Right cardiac atrium (tissue), 5 donors: ENCODE measurements at regions not wholly inside any gene's neighbourhood (a gene's known extent, or its start where the extent isn't known, plus 50 kb on each side); places are given as distances from the start of the nearest gene placed in this dataset.
A peak's percentile ranks its signal among the peaks of the same experiment; 100 is the strongest.

Source experiments
- ATAC-seq, 2 donors: fragments of 200-7000 bp; cut with Tn5 transposase; one replicate each; pipeline versions ENCODE4 v1.8.0 to v1.9.1; 2020; ENCODE audit warnings: moderate library complexity in 2 of 2, mild to moderate bottlenecking in 1 of 2
- DNase-seq, 3 donors: peaks; one replicate each; pipeline ENCODE4 v3.0.0-alpha.2; 2020
- H3K27ac ChIP-seq: one replicate; pipeline ENCODE4 v1.5.1; 2013; ENCODE audit warnings: mild to moderate bottlenecking, low read length, control low read depth, moderate library complexity
- H3K27me3 ChIP-seq: one replicate; pipeline ENCODE4 v1.6.1; 2013; ENCODE audit not compliant: control insufficient read depth, insufficient read depth
- H3K4me1 ChIP-seq: one replicate; pipeline ENCODE4 v1.6.1; 2013; ENCODE audit warnings: low read length; ENCODE audit not compliant: control insufficient read depth, insufficient read depth
- H3K4me3 ChIP-seq: one replicate; pipeline ENCODE4 v1.5.1; 2013; ENCODE audit warnings: low read length, control low read depth
- H3K9me3 ChIP-seq: one replicate; pipeline ENCODE4 v1.6.1; 2013; ENCODE audit warnings: low read length; ENCODE audit not compliant: control insufficient read depth
- WGBS: extraction: QIAGEN DNeasy Blood & Tissue Kit; methylation state at CpG from one replicate; pipeline ENCODE4 v1.1.7; 2013; 5-methylcytosine and 5-hydroxymethylcytosine counted together
- intact Hi-C, 4 donors: fragments of 100-400 bp; cut with DNase I; formaldehyde crosslinking; loops; one replicate each; pipeline versions ENCODE4 v1.11.0 to v1.14.0; 2022 to 2023
- donor health status: healthy with polysubstance abuse.
- donor health status: DM: no; HTN: yes; CAD: no.
- donor health status: DM: no; HTN: no; CAD: no.
- donor health status: DM: no; HTN: yes; CAD: no; lungs with severe emphysema.
- donor health status: DM: yes; HTN: yes; CAD: no.

GRCh38 chr3:107992976-107993684 is 97.7 kb downstream of the CD47 start:
- peaks cover 3% of the 10 kb centered on the region for H3K4me1 ChIP-seq
- intact Hi-C loops: no loop called here
- WGBS: 80% methylated on average over 9 of the region's 9 CpGs
- no peak overlapping the region for H3K4me3 ChIP-seq
- H3K9me3 ChIP-seq: no peaks in the 10 kb centered on the region
- no peaks in the 10 kb centered on the region for H3K27me3 ChIP-seq
- DNase-seq: peak in 1 of 3 donors; percentile 36
- H3K27ac ChIP-seq: no peak overlapping the region
- peak in 1 of 2 donors; percentile 51 for ATAC-seq

GRCh38 chr3:107990926-107991325 is 99.9 kb downstream of the CD47 start:
- WGBS: 85% methylated on average over 5 of the region's 5 CpGs
- Histone ChIP-seq H3K9me3 (no peaks in the 10 kb centered on the region), H3K27me3 (no peaks in the 10 kb centered on the region), H3K27ac (no peak overlapping the region), H3K4me3 (no peak overlapping the region), H3K4me1 (peaks cover 7% of the 10 kb centered on the region)
- no peak for ATAC-seq
- intact Hi-C loops: no loop called here
- DNase-seq: no peak

GRCh38 chr3:107990433-107990832 is 100.4 kb downstream of the CD47 start:
- Histone ChIP-seq H3K9me3 (no peaks in the 10 kb centered on the region), H3K27ac (no peak overlapping the region), H3K4me1 (peaks cover 7% of the 10 kb centered on the region), H3K4me3 (no peak overlapping the region), H3K27me3 (no peaks in the 10 kb centered on the region)
- ATAC-seq (no peak), DNase-seq (no peak)
- intact Hi-C loops: no loop called here
- WGBS: 96% methylated on average over 6 of the region's 6 CpGs

GRCh38 chr3:107989661-107990060 is 101.2 kb downstream of the CD47 start:
- Histone ChIP-seq H3K4me1 (peaks cover 7% of the 10 kb centered on the region), H3K27ac (no peak overlapping the region), H3K4me3 (no peak overlapping the region), H3K27me3 (no peaks in the 10 kb centered on the region), H3K9me3 (no peaks in the 10 kb centered on the region)
- intact Hi-C loops: no loop called here
- no peak for DNase-seq
- 55% methylated on average over 4 of the region's 4 CpGs for WGBS
- no peak for ATAC-seq

GRCh38 chr3:107988460-107989175 is 102.2 kb downstream of the CD47 start:
- Histone ChIP-seq H3K4me1 (peaks cover 7% of the 10 kb centered on the region), H3K27ac (peak overlapping the region; percentile 28)
- intact Hi-C loops: no loop called here

GRCh38 chr3:107987036-107987939 is 103.5 kb downstream of the CD47 start:
- ATAC-seq (peak; percentile 81 to 91), DNase-seq (peak; percentile 80 to 92 (median 85))
- 13% methylated on average over 8 of the region's 8 CpGs for WGBS
- Histone ChIP-seq H3K4me1 (peaks cover 7% of the 10 kb centered on the region), H3K27ac (no peak overlapping the region), H3K27me3 (no peaks in the 10 kb centered on the region), H3K4me3 (no peak overlapping the region), H3K9me3 (no peaks in the 10 kb centered on the region)
- intact Hi-C loops: no loop called here

More at GRCh38 chr3:107988460-107989175, 102.2 kb downstream of the CD47 start:
- Histone ChIP-seq H3K9me3 (no peaks in the 10 kb centered on the region), H3K27me3 (no peaks in the 10 kb centered on the region), H3K4me3 (no peak overlapping the region)
- ATAC-seq (peak; percentile 60 to 75), DNase-seq (peak; percentile 76 to 90 (median 78))
- WGBS: 55% methylated on average over 6 of the region's 6 CpGs

- DNase-seq (no peak), ATAC-seq (peak; percentile 10 to 34)
- 57% methylated on average over 4 of the region's 4 CpGs for WGBS
- no peak overlapping the region for H3K4me3 ChIP-seq
- H3K4me1 ChIP-seq: peaks cover 11% of the 10 kb centered on the region
- H3K9me3 ChIP-seq: no peaks in the 10 kb centered on the region
- no peak overlapping the region for H3K27ac ChIP-seq
- intact Hi-C loops: no loop called here
- no peaks in the 10 kb centered on the region for H3K27me3 ChIP-seq
These were observed 104.3 kb downstream of the CD47 start for GRCh38 chr3:107986505-107986904.

- Histone ChIP-seq H3K4me3 (no peak overlapping the region), H3K27me3 (no peaks in the 10 kb centered on the region), H3K27ac (no peak overlapping the region), H3K4me1 (peaks cover 11% of the 10 kb centered on the region), H3K9me3 (no peaks in the 10 kb centered on the region)
- intact Hi-C loops: no loop called here
- whole genome bisulfite sequencing: 53% methylated on average over 4 of the region's 4 CpGs
- ATAC-seq: no peak
- no peak for DNase-seq
These were observed 105.3 kb downstream of the CD47 start for GRCh38 chr3:107985496-107985895.

GRCh38 chr3:107983247-107983646 is 107.6 kb downstream of the CD47 start:
- Histone ChIP-seq H3K4me1 (peaks cover 9% of the 10 kb centered on the region), H3K4me3 (no peak overlapping the region), H3K27me3 (no peaks in the 10 kb centered on the region), H3K9me3 (no peaks in the 10 kb centered on the region), H3K27ac (no peak overlapping the region)
- 96% methylated on average over 3 of the region's 3 CpGs for WGBS
- intact Hi-C loops: no loop called here
- ATAC-seq: no peak
- no peak for DNase-seq

GRCh38 chr3:107982165-107982564 is 108.7 kb downstream of the CD47 start:
- H3K4me3 ChIP-seq: no peak overlapping the region
- H3K27me3 ChIP-seq: no peaks in the 10 kb centered on the region
- H3K4me1 ChIP-seq: peaks cover 5% of the 10 kb centered on the region
- WGBS: 19% methylated on average over 1 of the region's 1 CpG
- intact Hi-C loops: no loop called here
- no peaks in the 10 kb centered on the region for H3K9me3 ChIP-seq
- no peak for DNase-seq
- no peak overlapping the region for H3K27ac ChIP-seq
- ATAC-seq: no peak
